ENCODE measurements at regions not wholly inside any gene's neighbourhood (a gene's known extent, or its start where the extent isn't known, plus 50 kb on each side); places are given as distances from the start of the nearest gene placed in this dataset.

DNA sequence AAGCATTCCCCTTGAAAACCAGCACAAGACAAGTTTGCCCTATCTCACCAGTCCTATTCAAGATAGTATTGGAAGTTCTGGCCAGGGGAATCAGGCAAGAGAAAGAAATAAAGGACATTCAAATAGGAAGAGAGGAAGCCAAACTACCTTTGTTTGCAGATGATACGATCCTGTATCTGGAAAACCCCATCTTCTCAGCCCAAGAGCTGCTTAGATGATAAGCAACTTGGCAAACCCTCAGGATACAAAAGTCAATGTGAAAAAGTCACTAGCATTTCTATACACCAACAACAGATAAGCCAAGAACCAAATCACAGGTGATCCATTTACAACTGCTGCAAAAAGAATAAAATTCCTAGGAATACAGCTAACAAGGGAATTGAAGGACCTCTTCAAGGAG is 403.7 kb upstream of the AZI2 start:
- in situ Hi-C loops (cut with HindIII; ENCODE audit: low pct_unique_long_range_greater_than_20kb, low sequenced_read_pairs), result no loop called here
- no peak for TF ChIP-seq JUND (IDR thresholded peaks at IDR 0.05; ENCODE audit: low read depth)
- no peak for DNase-seq (ENCODE audit: low read depth in 1 of 2, low spot score in 1 of 2)

DNA sequence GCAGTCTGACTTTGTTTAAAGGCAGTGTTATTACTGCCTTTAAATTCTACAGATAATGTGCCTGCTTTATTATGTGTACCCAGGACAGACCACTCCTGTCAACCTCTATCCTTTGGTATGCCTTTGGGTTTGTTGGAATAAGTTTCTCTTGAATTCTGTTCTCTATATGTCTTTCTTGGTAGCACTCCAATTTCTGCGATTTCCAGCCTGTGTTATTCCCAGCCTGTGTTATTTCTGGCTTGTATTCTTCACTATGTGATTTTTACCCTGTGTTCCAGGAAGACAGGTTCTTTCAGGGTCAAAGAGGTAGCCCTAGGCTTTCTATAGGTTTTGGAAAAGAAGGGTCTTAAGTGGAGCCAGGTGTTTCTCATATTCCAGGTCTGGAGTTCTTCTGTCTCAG is 407.4 kb upstream of the AZI2 start:
- TF ChIP-seq JUND (IDR thresholded peaks at IDR 0.05; ENCODE audit: low read depth), result no peak
- in situ Hi-C loops (cut with HindIII; ENCODE audit: low pct_unique_long_range_greater_than_20kb, low sequenced_read_pairs), result no loop called here
- no peak for DNase-seq (ENCODE audit: low read depth in 1 of 2, low spot score in 1 of 2)

GRCh38 chr3:28758115-28758514 is 409.5 kb upstream of the AZI2 start:
- no peak for DNase-seq (ENCODE audit: low read depth in 1 of 2, low spot score in 1 of 2)
- TF ChIP-seq JUND (IDR thresholded peaks at IDR 0.05; ENCODE audit: low read depth), result no peak
- in situ Hi-C loops (cut with HindIII; ENCODE audit: low pct_unique_long_range_greater_than_20kb, low sequenced_read_pairs), result no loop called here

GRCh38 chr3:28761375-28761774 is 412.8 kb upstream of the AZI2 start:
- in situ Hi-C loops (cut with HindIII; ENCODE audit: low pct_unique_long_range_greater_than_20kb, low sequenced_read_pairs), result no loop called here
- DNase-seq (ENCODE audit: low read depth in 1 of 2, low spot score in 1 of 2), result no peak
- TF ChIP-seq JUND (IDR thresholded peaks at IDR 0.05; ENCODE audit: low read depth), result no peak

DNA sequence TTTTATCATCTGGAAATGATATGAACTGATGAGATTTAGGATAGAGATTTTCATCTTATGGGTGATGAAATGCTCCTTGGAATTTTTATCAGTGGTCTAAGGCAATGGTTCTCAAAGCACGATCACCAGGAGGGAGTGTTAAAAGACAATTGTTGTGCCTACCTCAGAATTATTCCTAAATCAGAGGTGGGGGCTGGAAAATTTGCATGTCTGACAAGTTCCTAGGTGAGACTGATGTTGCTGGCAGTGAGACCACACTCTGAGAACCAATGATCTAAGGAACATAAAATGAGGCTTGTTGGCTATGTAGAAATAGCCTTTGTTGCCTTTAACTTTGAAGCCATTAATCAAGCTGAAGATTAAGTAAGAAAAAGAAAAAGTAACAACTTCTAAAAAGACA is 416.6 kb upstream of the AZI2 start:
- in situ Hi-C loops (cut with HindIII; ENCODE audit: low pct_unique_long_range_greater_than_20kb, low sequenced_read_pairs), result no loop called here
- DNase-seq (ENCODE audit: low read depth in 1 of 2, low spot score in 1 of 2), result no peak

DNA sequence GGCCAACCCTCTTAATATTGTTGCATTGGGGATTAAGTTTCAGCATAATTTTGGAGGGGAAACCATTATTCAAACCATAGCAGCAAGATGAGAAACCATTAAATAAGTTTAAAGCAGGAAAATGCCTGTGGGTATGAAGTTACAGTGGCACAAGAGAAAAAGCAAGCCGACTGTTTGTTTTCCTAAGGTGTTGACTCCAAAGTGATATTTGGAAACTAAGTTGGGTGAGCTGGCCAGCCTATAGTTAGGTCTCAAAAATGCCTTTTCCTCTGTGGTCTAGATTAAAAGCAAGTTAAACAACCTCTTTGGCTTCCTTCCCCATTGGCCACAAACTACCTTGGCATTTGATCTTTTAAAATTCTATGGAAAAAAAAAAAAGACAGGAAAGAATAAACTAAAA is 419.8 kb upstream of the AZI2 start:
- no peak for DNase-seq (ENCODE audit: low read depth in 1 of 2, low spot score in 1 of 2)
- TF ChIP-seq JUND (IDR thresholded peaks at IDR 0.05; ENCODE audit: low read depth), result no peak
- in situ Hi-C loops (cut with HindIII; ENCODE audit: low pct_unique_long_range_greater_than_20kb, low sequenced_read_pairs), result no loop called here

More for the DNA sequence above, 416.6 kb upstream of the AZI2 start:
- no peak for TF ChIP-seq JUND (IDR thresholded peaks at IDR 0.05; ENCODE audit: low read depth)

- in situ Hi-C loops (cut with HindIII; ENCODE audit: low pct_unique_long_range_greater_than_20kb, low sequenced_read_pairs), result no loop called here
- no peak for TF ChIP-seq JUND (IDR thresholded peaks at IDR 0.05; ENCODE audit: low read depth)
- no peak for DNase-seq (ENCODE audit: low read depth in 1 of 2, low spot score in 1 of 2)
Observed at GRCh38 chr3:28777806-28778475, 429.3 kb upstream of the AZI2 start.

DNA sequence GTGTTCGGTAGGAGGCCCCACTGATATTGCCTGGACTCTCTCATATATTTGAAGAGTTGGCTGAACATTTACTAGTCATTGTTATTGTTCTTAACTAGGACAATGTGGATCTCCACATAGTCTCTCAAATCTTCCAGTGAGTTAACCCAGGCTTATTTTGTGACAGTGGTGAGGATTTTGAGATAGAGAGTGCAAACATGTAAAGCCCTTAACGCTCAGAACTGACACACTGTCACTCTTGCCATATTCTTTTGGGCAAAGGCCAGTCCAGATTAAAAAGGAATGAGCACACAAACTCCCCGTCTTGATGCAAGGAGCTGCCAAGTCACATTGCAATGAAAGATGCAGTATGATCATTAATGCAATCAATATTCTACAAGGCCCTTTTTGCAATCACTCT is 431.9 kb upstream of the AZI2 start:
- DNase-seq (ENCODE audit: low read depth in 1 of 2, low spot score in 1 of 2), result no peak
- no peak for TF ChIP-seq JUND (IDR thresholded peaks at IDR 0.05; ENCODE audit: low read depth)
- in situ Hi-C loops (cut with HindIII; ENCODE audit: low pct_unique_long_range_greater_than_20kb, low sequenced_read_pairs), result no loop called here

DNA sequence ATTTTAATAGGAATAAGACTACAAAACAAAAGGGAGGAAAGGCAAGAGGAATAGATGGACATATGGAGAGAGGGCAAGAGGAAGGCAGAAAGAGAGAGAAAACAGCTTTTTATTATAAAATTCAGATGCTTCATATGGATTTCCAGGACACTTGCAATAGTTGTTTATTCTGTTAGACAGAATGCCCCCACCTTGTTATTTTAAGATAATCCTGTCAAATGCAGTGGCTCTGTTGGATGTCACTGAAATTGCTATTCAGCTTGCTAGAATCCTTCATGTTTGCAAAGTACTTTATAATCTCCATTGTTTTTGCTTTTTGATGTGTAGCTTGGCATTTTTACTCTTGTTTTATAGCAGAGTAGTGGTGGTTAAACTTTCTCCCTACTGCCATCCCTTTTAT is 432.4 kb upstream of the AZI2 start:
- no peak for TF ChIP-seq JUND (IDR thresholded peaks at IDR 0.05; ENCODE audit: low read depth)
- in situ Hi-C loops (cut with HindIII; ENCODE audit: low pct_unique_long_range_greater_than_20kb, low sequenced_read_pairs), result no loop called here
- DNase-seq (ENCODE audit: low read depth in 1 of 2, low spot score in 1 of 2), result no peak

GRCh38 chr3:28786446-28786845 is 437.8 kb upstream of the AZI2 start:
- TF ChIP-seq JUND (IDR thresholded peaks at IDR 0.05; ENCODE audit: low read depth), result no peak
- in situ Hi-C loops (cut with HindIII; ENCODE audit: low pct_unique_long_range_greater_than_20kb, low sequenced_read_pairs), result no loop called here
- no peak for DNase-seq (ENCODE audit: low read depth in 1 of 2, low spot score in 1 of 2)

DNA sequence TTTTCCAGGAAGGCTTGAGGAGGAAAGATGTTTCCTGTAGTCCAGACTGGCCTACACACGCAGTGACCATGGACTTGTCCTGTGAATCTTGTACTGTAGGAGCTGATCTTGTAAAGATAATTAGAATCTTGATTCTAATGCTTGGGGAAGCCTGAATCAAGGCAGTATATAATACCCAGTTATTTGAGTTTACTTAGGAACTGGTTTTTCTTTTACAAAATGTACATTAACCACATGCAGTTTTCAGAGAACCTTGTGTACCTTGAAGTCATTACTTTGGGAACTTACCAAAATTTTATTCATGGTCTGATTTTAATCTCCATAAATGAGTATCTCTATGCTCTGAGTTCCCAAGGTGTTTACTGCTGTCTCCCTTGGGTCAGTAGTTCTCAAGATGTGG is 439.9 kb upstream of the AZI2 start:
- no peak for TF ChIP-seq JUND (IDR thresholded peaks at IDR 0.05; ENCODE audit: low read depth)
- in situ Hi-C loops (cut with HindIII; ENCODE audit: low pct_unique_long_range_greater_than_20kb, low sequenced_read_pairs), result no loop called here
- peak in 1 of 2 experiments; percentile 31 for DNase-seq (ENCODE audit: low read depth in 1 of 2, low spot score in 1 of 2)

- DNase-seq (ENCODE audit: low read depth in 1 of 2, low spot score in 1 of 2), result no peak
- no peak for TF ChIP-seq JUND (IDR thresholded peaks at IDR 0.05; ENCODE audit: low read depth)
- in situ Hi-C loops (cut with HindIII; ENCODE audit: low pct_unique_long_range_greater_than_20kb, low sequenced_read_pairs), result no loop called here
Observed at GRCh38 chr3:28791713-28792255, 443.2 kb upstream of the AZI2 start.

- DNase-seq (ENCODE audit: low read depth in 1 of 2, low spot score in 1 of 2), result no peak
- in situ Hi-C loops (cut with HindIII; ENCODE audit: low pct_unique_long_range_greater_than_20kb, low sequenced_read_pairs), result no loop called here
- no peak for TF ChIP-seq JUND (IDR thresholded peaks at IDR 0.05; ENCODE audit: low read depth)
Observed at GRCh38 chr3:28792604-28793003, 444.0 kb upstream of the AZI2 start.

- TF ChIP-seq JUND (IDR thresholded peaks at IDR 0.05; ENCODE audit: low read depth), result no peak
- in situ Hi-C loops (cut with HindIII; ENCODE audit: low pct_unique_long_range_greater_than_20kb, low sequenced_read_pairs), result no loop called here
- DNase-seq (ENCODE audit: low read depth in 1 of 2, low spot score in 1 of 2), result peak in 1 of 2 experiments; percentile 46
Observed at GRCh38 chr3:28799084-28799483, 450.5 kb upstream of the AZI2 start.

Measured in T47D (cell line).